ENCODE measurements at regions not wholly inside any gene's neighbourhood (a gene's known extent, or its start where the extent isn't known, plus 50 kb on each side); places are given as distances from the start of the nearest gene placed in this dataset.

DNA sequence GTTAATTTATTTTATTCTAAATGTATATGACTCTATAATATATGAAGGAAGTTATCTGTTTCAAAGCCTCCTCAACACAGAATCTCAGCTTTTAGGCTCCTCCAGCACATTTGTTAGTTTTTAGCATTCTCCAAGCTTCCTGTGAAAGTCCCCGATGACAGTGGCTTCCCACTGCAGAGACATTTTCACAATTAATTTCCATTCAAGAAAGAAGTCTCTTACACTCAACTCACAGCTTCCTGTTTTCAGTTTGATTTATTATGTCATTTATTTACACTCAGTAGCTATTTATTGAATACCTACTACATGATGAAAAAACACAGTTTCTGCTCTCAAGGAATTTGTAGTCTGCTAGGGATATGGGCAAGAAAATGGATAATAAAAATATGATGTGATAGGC lies 2228.2 kb upstream of the WWC1 start:
- TF ChIP-seq, protein P1, sequence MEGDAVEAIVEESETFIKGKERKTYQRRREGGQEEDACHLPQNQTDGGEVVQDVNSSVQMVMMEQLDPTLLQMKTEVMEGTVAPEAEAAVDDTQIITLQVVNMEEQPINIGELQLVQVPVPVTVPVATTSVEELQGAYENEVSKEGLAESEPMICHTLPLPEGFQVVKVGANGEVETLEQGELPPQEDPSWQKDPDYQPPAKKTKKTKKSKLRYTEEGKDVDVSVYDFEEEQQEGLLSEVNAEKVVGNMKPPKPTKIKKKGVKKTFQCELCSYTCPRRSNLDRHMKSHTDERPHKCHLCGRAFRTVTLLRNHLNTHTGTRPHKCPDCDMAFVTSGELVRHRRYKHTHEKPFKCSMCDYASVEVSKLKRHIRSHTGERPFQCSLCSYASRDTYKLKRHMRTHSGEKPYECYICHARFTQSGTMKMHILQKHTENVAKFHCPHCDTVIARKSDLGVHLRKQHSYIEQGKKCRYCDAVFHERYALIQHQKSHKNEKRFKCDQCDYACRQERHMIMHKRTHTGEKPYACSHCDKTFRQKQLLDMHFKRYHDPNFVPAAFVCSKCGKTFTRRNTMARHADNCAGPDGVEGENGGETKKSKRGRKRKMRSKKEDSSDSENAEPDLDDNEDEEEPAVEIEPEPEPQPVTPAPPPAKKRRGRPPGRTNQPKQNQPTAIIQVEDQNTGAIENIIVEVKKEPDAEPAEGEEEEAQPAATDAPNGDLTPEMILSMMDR (IDR thresholded peaks at IDR 0.05; ENCODE audit: control insufficient read depth, extremely low read depth, insufficient read depth), result no peak
- H3K4me3 ChIP-seq (ENCODE audit: low read depth, low read length), result no peak overlapping the region
- DNase-seq (ENCODE audit: low read depth), result peak; percentile 3

DNA sequence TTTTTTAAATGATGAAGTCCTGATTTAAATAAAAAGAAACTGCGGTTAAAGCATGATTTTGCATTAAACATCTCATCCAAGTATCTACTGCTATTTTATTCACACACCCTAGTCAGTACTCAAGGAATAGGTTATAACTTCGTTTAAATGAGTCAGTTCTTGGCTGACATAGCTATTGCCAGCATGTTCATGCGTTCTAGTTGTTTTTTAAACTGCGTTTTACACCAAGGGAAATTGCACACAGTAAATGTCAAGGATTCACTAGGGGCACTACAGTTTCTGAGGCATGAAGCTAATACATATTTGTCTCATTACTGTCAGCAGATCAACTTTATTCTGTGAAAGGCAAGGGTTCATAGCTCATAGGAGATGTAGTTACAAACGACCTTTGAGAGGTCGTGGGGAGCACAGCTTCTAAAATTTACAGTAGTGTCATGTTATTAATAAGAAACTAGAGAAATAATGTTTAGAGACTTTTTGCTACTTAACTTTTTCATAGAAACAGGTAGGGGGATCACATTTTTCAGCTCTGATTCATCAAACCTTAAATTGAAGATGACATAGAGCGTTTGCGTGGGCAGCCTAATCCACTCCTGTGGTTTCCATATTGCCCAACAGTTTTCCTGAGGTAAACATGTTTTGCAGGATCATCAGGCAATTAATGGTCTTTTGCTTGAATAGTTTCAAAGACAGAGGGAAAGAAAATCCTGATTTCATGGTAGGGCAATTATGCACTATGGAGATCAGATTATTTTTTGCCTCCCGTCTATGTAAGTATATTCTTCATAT lies 2222.7 kb upstream of the WWC1 start:
- DNase-seq (ENCODE audit: low read depth), result no peak
- no peak overlapping the region for H3K4me3 ChIP-seq (ENCODE audit: low read depth, low read length)
- TF ChIP-seq, protein P1 (IDR thresholded peaks at IDR 0.05; ENCODE audit: control insufficient read depth, extremely low read depth, insufficient read depth), result no peak

- TF ChIP-seq, protein P1 (IDR thresholded peaks at IDR 0.05; ENCODE audit: control insufficient read depth, extremely low read depth, insufficient read depth), result no peak
- H3K4me3 ChIP-seq (ENCODE audit: low read depth, low read length), result no peak overlapping the region
- no peak for DNase-seq (ENCODE audit: low read depth)
Measured at GRCh38 chr5:166073901-166074581, 2217.4 kb upstream of the WWC1 start.

- H3K4me3 ChIP-seq (ENCODE audit: low read depth, low read length), result no peak overlapping the region
- TF ChIP-seq, protein P1 (IDR thresholded peaks at IDR 0.05; ENCODE audit: control insufficient read depth, extremely low read depth, insufficient read depth), result no peak
- DNase-seq (ENCODE audit: low read depth), result no peak
Measured at GRCh38 chr5:166074582-166075481, 2216.6 kb upstream of the WWC1 start.

GRCh38 chr5:166083183-166083959 lies 2208.1 kb upstream of the WWC1 start:
- no peak for DNase-seq (ENCODE audit: low read depth)
- TF ChIP-seq, protein P1 (IDR thresholded peaks at IDR 0.05; ENCODE audit: control insufficient read depth, extremely low read depth, insufficient read depth), result no peak
- no peak overlapping the region for H3K4me3 ChIP-seq (ENCODE audit: low read depth, low read length)

DNA sequence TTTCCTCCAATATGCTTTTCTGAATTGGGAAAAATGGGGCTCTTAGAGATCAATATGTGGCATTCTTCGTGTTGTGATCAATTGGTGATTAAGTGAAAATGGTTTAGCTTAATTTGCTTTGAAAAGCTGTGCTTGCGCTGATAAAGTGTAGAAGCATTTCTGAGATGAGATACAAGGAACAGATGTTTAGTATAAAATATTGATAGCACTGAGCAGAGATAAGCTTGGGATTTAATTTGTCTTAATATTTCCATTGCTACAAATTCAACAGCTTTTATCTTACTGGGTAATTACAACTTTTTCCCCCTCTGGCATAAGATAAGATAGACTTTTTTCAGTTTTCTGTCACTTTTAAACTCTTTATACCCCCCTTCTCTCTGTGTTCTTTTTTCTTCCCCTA lies 2204.9 kb upstream of the WWC1 start:
- DNase-seq (ENCODE audit: low read depth), result no peak
- H3K4me3 ChIP-seq (ENCODE audit: low read depth, low read length), result no peak overlapping the region
- TF ChIP-seq, protein P1 (IDR thresholded peaks at IDR 0.05; ENCODE audit: control insufficient read depth, extremely low read depth, insufficient read depth), result no peak

Data from LNCaP clone FGC (cell line).